ENCODE measurements at regions not wholly inside any gene's neighbourhood (a gene's known extent, or its start where the extent isn't known, plus 50 kb on each side); places are given as distances from the start of the nearest gene placed in this dataset.

DNA sequence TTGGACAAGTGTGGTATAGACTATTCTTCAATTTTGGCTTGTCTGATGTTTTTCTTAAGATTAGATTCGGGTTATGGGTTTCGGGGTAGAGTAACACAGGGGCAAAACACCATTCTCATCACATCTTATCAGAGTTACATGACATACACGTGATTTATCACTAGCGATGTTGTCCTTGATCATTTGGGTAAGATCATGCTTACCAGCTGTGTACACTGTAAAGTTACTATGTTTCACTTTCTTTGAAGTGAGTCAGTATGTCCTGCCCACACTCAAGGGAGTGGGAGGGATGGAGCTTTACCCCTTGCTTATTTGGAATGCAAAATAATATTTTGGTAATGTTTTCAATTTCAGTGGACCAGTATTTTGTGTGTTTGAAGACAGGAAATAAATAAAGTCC, 101.8 kb upstream of the TAF11L2 start:
- H3K36me3 ChIP-seq (ENCODE audit: control insufficient read depth, low read length), result no peaks in the 10 kb centered on the region
- H3K4me3 ChIP-seq (ENCODE audit: low read length), result no peak overlapping the region
- no peaks in the 10 kb centered on the region for H3K9me2 ChIP-seq (replicated peaks; ENCODE audit: control insufficient read depth, low read length)
- TF ChIP-seq, protein P1, sequence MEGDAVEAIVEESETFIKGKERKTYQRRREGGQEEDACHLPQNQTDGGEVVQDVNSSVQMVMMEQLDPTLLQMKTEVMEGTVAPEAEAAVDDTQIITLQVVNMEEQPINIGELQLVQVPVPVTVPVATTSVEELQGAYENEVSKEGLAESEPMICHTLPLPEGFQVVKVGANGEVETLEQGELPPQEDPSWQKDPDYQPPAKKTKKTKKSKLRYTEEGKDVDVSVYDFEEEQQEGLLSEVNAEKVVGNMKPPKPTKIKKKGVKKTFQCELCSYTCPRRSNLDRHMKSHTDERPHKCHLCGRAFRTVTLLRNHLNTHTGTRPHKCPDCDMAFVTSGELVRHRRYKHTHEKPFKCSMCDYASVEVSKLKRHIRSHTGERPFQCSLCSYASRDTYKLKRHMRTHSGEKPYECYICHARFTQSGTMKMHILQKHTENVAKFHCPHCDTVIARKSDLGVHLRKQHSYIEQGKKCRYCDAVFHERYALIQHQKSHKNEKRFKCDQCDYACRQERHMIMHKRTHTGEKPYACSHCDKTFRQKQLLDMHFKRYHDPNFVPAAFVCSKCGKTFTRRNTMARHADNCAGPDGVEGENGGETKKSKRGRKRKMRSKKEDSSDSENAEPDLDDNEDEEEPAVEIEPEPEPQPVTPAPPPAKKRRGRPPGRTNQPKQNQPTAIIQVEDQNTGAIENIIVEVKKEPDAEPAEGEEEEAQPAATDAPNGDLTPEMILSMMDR (IDR thresholded peaks at IDR 0.05; ENCODE audit: low read depth, low read length, poor library complexity, severe bottlenecking), result no peak
- no peak for TF ChIP-seq EZH2phosphoT487 (IDR thresholded peaks at IDR 0.05; ENCODE audit: borderline replicate concordance, low read length)
- no peaks in the 10 kb centered on the region for H3K9me3 ChIP-seq (ENCODE audit: control insufficient read depth, insufficient read depth, low read length)
- peaks cover 16% of the 10 kb centered on the region for H3K4me1 ChIP-seq (ENCODE audit: control insufficient read depth, low read length)
- H3K4me2 ChIP-seq (ENCODE audit: low read length), result no peak overlapping the region
- no peaks in the 10 kb centered on the region for H3F3A ChIP-seq (ENCODE audit: control insufficient read depth, insufficient read depth)
- H3K79me2 ChIP-seq (ENCODE audit: control insufficient read depth, low read length), result no peaks in the 10 kb centered on the region
- H3K27me3 ChIP-seq (ENCODE audit: control insufficient read depth, low read length), result no peaks in the 10 kb centered on the region
- no peak overlapping the region for H3K27ac ChIP-seq (ENCODE audit: low read depth, low read length)
- H4K20me1 ChIP-seq (ENCODE audit: control insufficient read depth, insufficient read depth, low read depth, low read length), result no peaks in the 10 kb centered on the region

DNA sequence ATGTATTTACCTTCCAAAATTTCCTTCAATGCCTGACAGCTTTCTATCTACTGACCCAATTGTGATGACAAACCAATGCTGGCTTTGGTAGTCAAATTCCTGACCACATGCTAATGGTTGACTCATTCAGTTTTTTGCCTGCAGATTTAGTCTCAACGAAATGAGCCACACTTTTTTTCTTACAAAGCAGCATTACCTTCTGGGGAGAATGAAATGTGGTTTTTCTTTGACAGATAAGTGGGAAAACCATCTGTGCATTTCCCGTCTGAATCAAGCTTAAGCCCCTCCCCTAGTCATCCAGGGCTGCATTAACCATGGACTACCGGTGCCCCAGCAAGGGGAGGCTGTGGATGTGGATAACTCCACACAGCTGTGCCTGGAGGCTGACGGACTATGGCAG, 99.6 kb upstream of the TAF11L2 start:
- Histone ChIP-seq H3K27me3 (ENCODE audit: control insufficient read depth, low read length) (no peaks in the 10 kb centered on the region), H3K36me3 (ENCODE audit: control insufficient read depth, low read length) (no peaks in the 10 kb centered on the region), H4K20me1 (ENCODE audit: control insufficient read depth, insufficient read depth, low read depth, low read length) (no peaks in the 10 kb centered on the region), H3K27ac (ENCODE audit: low read depth, low read length) (no peak overlapping the region), H3K4me2 (ENCODE audit: low read length) (no peak overlapping the region; the same call in 1 of the 2 replicates), H3K79me2 (ENCODE audit: control insufficient read depth, low read length) (no peaks in the 10 kb centered on the region), H3F3A (ENCODE audit: control insufficient read depth, insufficient read depth) (no peaks in the 10 kb centered on the region), H3K4me1 (ENCODE audit: control insufficient read depth, low read length) (peaks cover 16% of the 10 kb centered on the region), H3K9me3 (ENCODE audit: control insufficient read depth, insufficient read depth, low read length) (no peaks in the 10 kb centered on the region), H3K9me2 (replicated peaks; ENCODE audit: control insufficient read depth, low read length) (no peaks in the 10 kb centered on the region), H3K4me3 (ENCODE audit: low read length) (no peak overlapping the region)
- TF ChIP-seq, protein P1 (IDR thresholded peaks at IDR 0.05; ENCODE audit: low read depth, low read length, poor library complexity, severe bottlenecking), result no peak
- TF ChIP-seq EZH2phosphoT487 (IDR thresholded peaks at IDR 0.05; ENCODE audit: borderline replicate concordance, low read length), result no peak

DNA sequence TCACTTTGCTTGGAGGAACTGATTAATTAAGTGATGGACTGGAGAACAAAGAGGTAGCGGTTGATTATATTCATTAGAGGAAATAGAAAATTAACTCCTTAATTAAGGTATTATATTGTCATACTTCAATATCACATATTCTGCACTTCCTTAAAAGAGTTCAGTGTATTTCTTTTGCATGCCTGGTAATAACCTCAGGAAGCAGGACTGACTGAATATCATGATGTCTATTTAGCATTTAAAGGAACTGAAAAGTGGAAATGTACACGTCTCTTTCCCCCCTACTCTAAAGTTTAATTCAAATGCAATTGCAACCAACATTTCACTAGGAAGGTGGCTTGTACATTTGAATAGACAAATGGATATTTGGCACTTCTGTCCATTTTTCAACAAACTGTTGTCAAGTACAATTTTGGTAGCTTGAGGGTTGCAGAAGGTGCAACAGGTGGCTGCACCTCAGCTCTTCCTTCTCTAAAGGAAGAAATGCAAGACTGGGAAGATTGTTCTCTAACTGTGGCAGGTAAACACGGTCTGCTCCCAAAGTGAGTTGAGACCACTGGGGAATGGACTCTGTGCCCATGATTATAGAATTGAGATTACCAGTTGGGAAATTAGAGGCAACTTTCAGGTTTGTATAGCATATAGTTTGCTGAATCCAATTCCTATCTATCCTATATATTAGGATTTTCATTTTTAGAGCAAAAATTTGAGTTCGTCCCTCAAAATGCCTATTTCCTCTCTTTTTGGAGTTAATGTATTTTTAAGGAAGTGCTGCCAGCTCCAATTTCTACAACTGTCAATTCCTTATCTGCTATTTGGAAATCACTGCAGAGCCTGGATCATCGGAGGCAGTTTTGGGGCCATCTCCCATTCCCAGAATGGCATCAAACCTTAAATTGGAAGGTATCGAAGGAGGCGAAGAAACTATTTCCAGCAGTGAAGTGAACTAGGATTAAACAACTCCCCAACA, 98.9 kb upstream of the TAF11L2 start:
- TF ChIP-seq, protein P1 (IDR thresholded peaks at IDR 0.05; ENCODE audit: low read depth, low read length, poor library complexity, severe bottlenecking), result no peak
- Histone ChIP-seq H3K9me2 (replicated peaks; ENCODE audit: control insufficient read depth, low read length) (no peaks in the 10 kb centered on the region), H4K20me1 (ENCODE audit: control insufficient read depth, insufficient read depth, low read depth, low read length) (no peaks in the 10 kb centered on the region), H3K79me2 (ENCODE audit: control insufficient read depth, low read length) (no peaks in the 10 kb centered on the region), H3K27me3 (ENCODE audit: control insufficient read depth, low read length) (no peaks in the 10 kb centered on the region), H3K4me3 (ENCODE audit: low read length) (no peak overlapping the region), H3F3A (ENCODE audit: control insufficient read depth, insufficient read depth) (no peaks in the 10 kb centered on the region), H3K9me3 (ENCODE audit: control insufficient read depth, insufficient read depth, low read length) (no peaks in the 10 kb centered on the region), H3K4me2 (ENCODE audit: low read length) (no peak overlapping the region; the same call in 1 of the 2 replicates), H3K36me3 (ENCODE audit: control insufficient read depth, low read length) (no peaks in the 10 kb centered on the region), H3K27ac (ENCODE audit: low read depth, low read length) (no peak overlapping the region), H3K4me1 (ENCODE audit: control insufficient read depth, low read length) (peaks cover 16% of the 10 kb centered on the region)

Measured in DOHH2 (cell line).